ENCODE measurements at regions not wholly inside any gene's neighbourhood (a gene's known extent, or its start where the extent isn't known, plus 50 kb on each side); places are given as distances from the start of the nearest gene placed in this dataset.
A peak's percentile ranks its signal among the peaks of the same experiment; 100 is the strongest.

DNA sequence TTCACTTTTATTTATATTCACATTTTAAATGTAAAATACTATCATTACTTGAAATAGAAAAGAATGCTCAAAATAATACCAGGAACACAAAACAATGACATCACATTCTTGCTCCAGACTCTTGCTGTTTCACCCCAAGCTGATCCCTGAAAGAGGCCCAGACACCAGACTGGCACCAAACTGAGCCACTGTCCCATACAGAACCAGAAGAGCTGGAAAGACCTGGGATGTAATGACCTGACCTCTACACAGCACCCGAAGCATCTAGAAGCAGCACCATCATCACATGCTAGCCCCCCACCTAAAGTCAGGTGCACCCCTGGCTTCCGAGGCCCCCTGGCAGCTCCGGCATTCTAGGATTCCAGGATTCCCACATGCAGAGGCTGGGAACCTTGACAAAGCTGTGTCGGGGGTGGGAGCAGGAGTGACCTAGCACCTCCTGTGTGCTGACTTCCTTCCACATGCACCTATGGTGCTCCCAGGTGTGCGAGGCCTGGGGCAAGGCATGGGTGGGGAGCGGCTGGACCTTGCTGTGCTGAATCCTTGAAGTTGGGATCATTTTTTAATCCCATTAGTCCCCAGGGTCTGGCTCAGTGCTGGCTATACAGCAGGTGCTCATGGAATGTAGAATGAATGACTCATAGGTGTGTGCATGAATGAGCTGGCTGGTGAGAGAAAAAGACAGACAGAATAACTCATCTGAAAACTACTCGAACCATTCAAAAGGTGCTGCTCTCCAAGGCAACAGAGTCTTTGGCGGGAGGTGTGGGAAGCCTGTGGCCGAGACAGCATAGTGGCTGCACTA, 144.7 kb upstream of the IQSEC1 start:
- Histone ChIP-seq H3K36me3 (no peaks in the 10 kb centered on the region), H3K27ac (no peak overlapping the region), H3K9me3 (no peaks in the 10 kb centered on the region), H3K27me3 (peaks cover 0 to 10% of the 10 kb centered on the region in 2 donors), H3K4me1 (no peaks in the 10 kb centered on the region), H3K4me3 (no peak overlapping the region)
- ATAC-seq (peak; percentile 37), DNase-seq (peak in 1 of 4 donors; percentile 26)
- TF ChIP-seq, protein P1, sequence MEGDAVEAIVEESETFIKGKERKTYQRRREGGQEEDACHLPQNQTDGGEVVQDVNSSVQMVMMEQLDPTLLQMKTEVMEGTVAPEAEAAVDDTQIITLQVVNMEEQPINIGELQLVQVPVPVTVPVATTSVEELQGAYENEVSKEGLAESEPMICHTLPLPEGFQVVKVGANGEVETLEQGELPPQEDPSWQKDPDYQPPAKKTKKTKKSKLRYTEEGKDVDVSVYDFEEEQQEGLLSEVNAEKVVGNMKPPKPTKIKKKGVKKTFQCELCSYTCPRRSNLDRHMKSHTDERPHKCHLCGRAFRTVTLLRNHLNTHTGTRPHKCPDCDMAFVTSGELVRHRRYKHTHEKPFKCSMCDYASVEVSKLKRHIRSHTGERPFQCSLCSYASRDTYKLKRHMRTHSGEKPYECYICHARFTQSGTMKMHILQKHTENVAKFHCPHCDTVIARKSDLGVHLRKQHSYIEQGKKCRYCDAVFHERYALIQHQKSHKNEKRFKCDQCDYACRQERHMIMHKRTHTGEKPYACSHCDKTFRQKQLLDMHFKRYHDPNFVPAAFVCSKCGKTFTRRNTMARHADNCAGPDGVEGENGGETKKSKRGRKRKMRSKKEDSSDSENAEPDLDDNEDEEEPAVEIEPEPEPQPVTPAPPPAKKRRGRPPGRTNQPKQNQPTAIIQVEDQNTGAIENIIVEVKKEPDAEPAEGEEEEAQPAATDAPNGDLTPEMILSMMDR (IDR thresholded peaks at IDR 0.05), result no peak
- intact Hi-C loops (cut with DNase I), result no loop called here

GRCh38 chr3:13217253-13217652, 144.0 kb upstream of the IQSEC1 start:
- Histone ChIP-seq H3K36me3 (no peaks in the 10 kb centered on the region), H3K27ac (no peak overlapping the region)
- no peak for ATAC-seq

GRCh38 chr3:13215940-13216546, 142.8 kb upstream of the IQSEC1 start:
- H3K27ac ChIP-seq, result no peak overlapping the region
- DNase-seq (peak in 1 of 4 donors; percentile 40), ATAC-seq (no peak)
- TF ChIP-seq, protein P1 (IDR thresholded peaks at IDR 0.05), result no peak
- no peaks in the 10 kb centered on the region for H3K36me3 ChIP-seq
- no peaks in the 10 kb centered on the region for H3K9me3 ChIP-seq
- intact Hi-C loops (cut with DNase I), result no loop called here
- peaks cover 0 to 8% of the 10 kb centered on the region in 2 donors for H3K27me3 ChIP-seq
- H3K4me1 ChIP-seq, result no peaks in the 10 kb centered on the region
- H3K4me3 ChIP-seq, result no peak overlapping the region

More at GRCh38 chr3:13217253-13217652, 144.0 kb upstream of the IQSEC1 start:
- intact Hi-C loops (cut with DNase I), result no loop called here
- TF ChIP-seq, protein P1 (IDR thresholded peaks at IDR 0.05), result no peak
- Histone ChIP-seq H3K4me3 (no peak overlapping the region), H3K4me1 (no peaks in the 10 kb centered on the region), H3K27me3 (peaks cover 0 to 8% of the 10 kb centered on the region in 2 donors), H3K9me3 (no peaks in the 10 kb centered on the region)
- no peak for DNase-seq

DNA sequence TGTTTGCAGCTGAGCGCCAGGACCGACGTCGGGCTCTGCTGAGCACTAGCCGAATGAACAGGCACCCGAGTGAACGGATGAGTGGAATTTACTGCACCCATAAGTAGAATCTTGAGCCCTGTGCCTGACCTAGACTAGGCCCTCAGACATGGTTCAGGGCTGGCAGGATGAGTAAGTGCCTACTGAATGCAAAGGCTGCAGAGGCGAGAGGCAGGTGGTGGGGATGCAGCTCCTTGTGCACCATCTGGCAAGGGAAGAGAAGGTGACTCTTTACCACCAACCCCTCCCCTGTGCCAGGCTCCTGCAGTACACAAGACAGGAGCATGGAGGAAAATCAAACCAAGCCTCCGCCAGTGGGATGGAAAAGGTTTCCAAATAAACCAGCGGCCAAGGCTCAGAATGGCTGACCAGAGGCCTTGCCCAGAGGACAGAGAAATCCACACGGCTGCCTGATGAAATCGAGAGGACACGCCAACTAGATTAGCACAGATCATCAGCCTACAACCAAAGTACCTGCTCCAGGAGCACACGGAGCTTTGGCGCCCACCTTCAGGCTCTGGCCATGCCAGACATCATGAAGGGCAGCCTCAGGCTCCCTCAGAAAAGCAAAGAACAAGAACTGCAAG, 141.7 kb upstream of the IQSEC1 start:
- no peak for DNase-seq
- TF ChIP-seq, protein P1 (IDR thresholded peaks at IDR 0.05), result no peak
- intact Hi-C loops (cut with DNase I), result no loop called here
- ATAC-seq, result no peak
- Histone ChIP-seq H3K27ac (no peak overlapping the region), H3K36me3 (no peaks in the 10 kb centered on the region), H3K4me3 (no peak overlapping the region), H3K27me3 (peaks cover 0 to 12% of the 10 kb centered on the region in 2 donors), H3K4me1 (no peaks in the 10 kb centered on the region), H3K9me3 (no peaks in the 10 kb centered on the region)
